GM23248 (cell line): ENCODE measurements at regions not wholly inside any gene's neighbourhood (a gene's known extent, or its start where the extent isn't known, plus 50 kb on each side); places are given as distances from the start of the nearest gene placed in this dataset.

Experiments
- DNase-seq: peaks from one replicate; pipeline ENCODE4 v3.0.0-alpha.2; 2015
- H2AFZ ChIP-seq: fragments of 200-600 bp; sonication (generic); 2 replicates; pipeline ENCODE4 v1.6.1; 2016; ENCODE audit warnings: antibody characterized with exemption
- H3F3A ChIP-seq: fragments of 200-600 bp; sonication (generic); 2 replicates; pipeline ENCODE4 v1.6.1; 2016; ENCODE audit warnings: mild to moderate bottlenecking, antibody characterized with exemption, mixed run types; ENCODE audit not compliant: insufficient read depth
- H3K27ac ChIP-seq: fragments of 200-600 bp; sonication (generic); 2 replicates; pipeline ENCODE4 v1.5.1; 2016; ENCODE audit warnings: mild to moderate bottlenecking
- H3K27me3 ChIP-seq: fragments of 200-600 bp; sonication (generic); replicated peaks from 2 replicates; pipeline ENCODE4 v1.6.1; 2016; ENCODE audit warnings: mild to moderate bottlenecking; ENCODE audit not compliant: insufficient read depth
- H3K36me3 ChIP-seq: fragments of 200-600 bp; sonication (generic); 2 replicates; pipeline ENCODE4 v1.6.1; 2016; ENCODE audit warnings: low read depth, mild to moderate bottlenecking
- H3K4me1 ChIP-seq: fragments of 200-600 bp; sonication (generic); 2 replicates; pipeline ENCODE4 v1.6.1; 2016; ENCODE audit warnings: mild to moderate bottlenecking; ENCODE audit not compliant: insufficient read depth
- H3K4me2 ChIP-seq: fragments of 200-600 bp; sonication (generic); one replicate; pipeline ENCODE4 v1.6.1; 2016; ENCODE audit warnings: mild to moderate bottlenecking; ENCODE audit not compliant: unreplicated experiment
- H3K4me3 ChIP-seq: fragments of 200-600 bp; sonication (generic); 2 replicates; pipeline ENCODE4 v1.5.1; 2016; ENCODE audit warnings: mild to moderate bottlenecking
- H3K79me2 ChIP-seq: fragments of 200-600 bp; sonication (generic); 2 replicates; pipeline ENCODE4 v1.6.1; 2016; ENCODE audit warnings: mild to moderate bottlenecking; ENCODE audit not compliant: insufficient read depth
- H3K9ac ChIP-seq: fragments of 200-600 bp; sonication (generic); 2 replicates; pipeline ENCODE4 v1.6.1; 2016; ENCODE audit warnings: mild to moderate bottlenecking
- H3K9me2 ChIP-seq: fragments of 200-600 bp; sonication (generic); 2 replicates; pipeline ENCODE4 v1.6.1; 2016; ENCODE audit warnings: mixed run types, mild to moderate bottlenecking, moderate library complexity; ENCODE audit not compliant: insufficient read depth
- H3K9me3 ChIP-seq: fragments of 200-600 bp; sonication (generic); one replicate; pipeline ENCODE4 v1.6.1; 2017; ENCODE audit warnings: low read depth
- H4K20me1 ChIP-seq: fragments of 200-600 bp; sonication (generic); 2 replicates; pipeline ENCODE4 v1.6.0; 2016; ENCODE audit not compliant: insufficient read depth
- EZH2 ChIP-seq: fragments of 200-600 bp; sonication (generic); IDR thresholded peaks from 2 replicates; pipeline ENCODE4 v1.6.1; 2018; ENCODE audit warnings: antibody characterized with exemption, mild to moderate bottlenecking; ENCODE audit not compliant: insufficient read depth, poor library complexity, severe bottlenecking
- EZH2phosphoT487 ChIP-seq: fragments of 200-600 bp; sonication (generic); IDR thresholded peaks from 2 replicates; pipeline ENCODE4 v1.6.1; 2018; ENCODE audit warnings: antibody characterized with exemption, moderate library complexity, mild to moderate bottlenecking, low read depth; ENCODE audit not compliant: insufficient read depth
- WGBS, 2 experiments: methylation state at CpG; one replicate each; pipeline ENCODE4 v1.1.6; 2015 to 2017; ENCODE audit warnings: low lambda C conversion rate in 2 of 2, low coverage in 1 of 2; ENCODE audit errors: missing lambda C conversion rate in 2 of 2; 5-methylcytosine and 5-hydroxymethylcytosine counted together
- in situ Hi-C: fragments of 300-500 bp; cut with MboI; formaldehyde crosslinking; loops from 2 replicates; pipeline ENCODE4 v1.15.0; 2020

DNA sequence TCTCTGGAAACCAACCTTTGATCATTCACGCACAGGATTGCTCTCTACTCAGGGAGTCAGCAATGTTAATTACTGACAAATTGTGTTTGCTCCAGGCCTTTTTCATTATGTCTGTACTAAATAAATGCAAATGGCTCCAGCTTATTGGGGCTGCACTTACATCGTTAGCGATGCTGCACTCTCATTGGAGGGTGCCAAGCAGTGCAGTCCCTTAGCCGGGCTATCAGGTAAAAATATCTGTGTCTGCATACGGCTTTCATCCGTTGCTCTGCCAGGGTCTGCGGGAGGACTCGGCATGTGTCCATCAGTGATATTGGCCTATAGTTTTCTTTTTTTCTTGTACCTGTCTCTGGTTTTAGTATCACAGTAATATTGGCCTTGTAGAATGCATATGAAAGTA is 471.5 kb upstream of the CADM2 start:
- Histone ChIP-seq H3K27ac (no peak overlapping the region), H4K20me1 (no peaks in the 10 kb centered on the region), H2AFZ (no peak overlapping the region), H3K4me1 (no peaks in the 10 kb centered on the region), H3K4me2 (no peak overlapping the region), H3K9me3 (no peaks in the 10 kb centered on the region), H3K36me3 (no peaks in the 10 kb centered on the region), H3K27me3 (no peaks in the 10 kb centered on the region), H3F3A (no peaks in the 10 kb centered on the region), H3K9ac (no peak overlapping the region), H3K4me3 (no peak overlapping the region), H3K9me2 (no peaks in the 10 kb centered on the region), H3K79me2 (no peaks in the 10 kb centered on the region)
- 59 to 62% methylated on average over 8 of the region's 8 CpGs for WGBS, 2 experiments
- in situ Hi-C loops: no loop called here
- no peak for TF ChIP-seq EZH2phosphoT487
- no peak for TF ChIP-seq EZH2
- no peak for DNase-seq

- 13 to 27% methylated on average over 1 of the region's 1 CpG for WGBS, 2 experiments
Measured at GRCh38 chr3:84504761-84505160, 454.0 kb upstream of the CADM2 start.

DNA sequence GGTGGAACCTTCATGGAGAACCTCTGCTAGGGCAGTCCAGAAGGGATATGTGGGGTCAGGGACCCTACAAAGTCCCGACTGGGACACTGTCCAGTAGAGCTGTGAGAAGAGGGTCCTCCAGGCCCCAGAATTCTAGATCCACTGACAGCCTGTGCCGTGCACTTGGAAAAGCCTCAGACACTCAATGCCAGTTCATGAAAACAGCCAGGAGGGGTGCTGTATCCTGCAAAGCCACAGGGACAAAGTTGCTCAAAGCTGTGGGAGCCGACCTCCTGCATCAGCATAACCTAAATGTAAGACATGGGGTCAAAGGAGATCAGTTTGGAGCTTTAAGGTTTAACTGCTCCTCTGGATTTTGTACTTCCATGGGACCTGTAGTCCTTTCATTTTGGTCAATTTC is 448.8 kb upstream of the CADM2 start:
- Histone ChIP-seq H3K27me3 (no peaks in the 10 kb centered on the region), H3K4me2 (no peak overlapping the region), H4K20me1 (no peaks in the 10 kb centered on the region), H3K9ac (no peak overlapping the region), H3F3A (no peaks in the 10 kb centered on the region), H3K4me3 (no peak overlapping the region), H3K36me3 (no peaks in the 10 kb centered on the region), H3K9me3 (peaks cover 4% of the 10 kb centered on the region), H3K9me2 (no peaks in the 10 kb centered on the region), H3K27ac (no peak overlapping the region), H3K4me1 (no peaks in the 10 kb centered on the region), H2AFZ (no peak overlapping the region), H3K79me2 (no peaks in the 10 kb centered on the region)
- in situ Hi-C loops: no loop called here
- TF ChIP-seq EZH2: no peak
- TF ChIP-seq EZH2phosphoT487: no peak
- no peak for DNase-seq
- WGBS, 2 experiments: 15 to 27% methylated on average over 3 of the region's 3 CpGs

More at GRCh38 chr3:84504761-84505160, 454.0 kb upstream of the CADM2 start:
- TF ChIP-seq EZH2 (no peak), EZH2phosphoT487 (no peak)
- Histone ChIP-seq H3K4me1 (no peaks in the 10 kb centered on the region), H3K27me3 (no peaks in the 10 kb centered on the region), H2AFZ (no peak overlapping the region), H4K20me1 (no peaks in the 10 kb centered on the region), H3K9me2 (no peaks in the 10 kb centered on the region), H3K4me3 (no peak overlapping the region), H3K79me2 (no peaks in the 10 kb centered on the region), H3F3A (no peaks in the 10 kb centered on the region), H3K27ac (no peak overlapping the region), H3K36me3 (no peaks in the 10 kb centered on the region), H3K4me2 (no peak overlapping the region), H3K9ac (no peak overlapping the region), H3K9me3 (peaks cover 4% of the 10 kb centered on the region)
- no peak for DNase-seq
- in situ Hi-C loops: no loop called here

GRCh38 chr3:84522893-84523292 is 435.9 kb upstream of the CADM2 start:
- no peak for DNase-seq
- no peak overlapping the region for H3K4me3 ChIP-seq
- TF ChIP-seq EZH2phosphoT487 (no peak), EZH2 (no peak)
- H3K9ac ChIP-seq: no peak overlapping the region
- H3K79me2 ChIP-seq: no peaks in the 10 kb centered on the region
- H3F3A ChIP-seq: no peaks in the 10 kb centered on the region
- H2AFZ ChIP-seq: no peak overlapping the region
- H3K36me3 ChIP-seq: no peaks in the 10 kb centered on the region
- H3K4me2 ChIP-seq: no peak overlapping the region
- no peaks in the 10 kb centered on the region for H3K9me2 ChIP-seq
- H3K4me1 ChIP-seq: no peaks in the 10 kb centered on the region
- in situ Hi-C loops: no loop called here
- no peaks in the 10 kb centered on the region for H4K20me1 ChIP-seq
- H3K27me3 ChIP-seq: no peaks in the 10 kb centered on the region
- no peak overlapping the region for H3K27ac ChIP-seq
- WGBS, 2 experiments: 27 to 35% methylated on average over 6 of the region's 6 CpGs
- H3K9me3 ChIP-seq: peaks cover 3% of the 10 kb centered on the region

DNA sequence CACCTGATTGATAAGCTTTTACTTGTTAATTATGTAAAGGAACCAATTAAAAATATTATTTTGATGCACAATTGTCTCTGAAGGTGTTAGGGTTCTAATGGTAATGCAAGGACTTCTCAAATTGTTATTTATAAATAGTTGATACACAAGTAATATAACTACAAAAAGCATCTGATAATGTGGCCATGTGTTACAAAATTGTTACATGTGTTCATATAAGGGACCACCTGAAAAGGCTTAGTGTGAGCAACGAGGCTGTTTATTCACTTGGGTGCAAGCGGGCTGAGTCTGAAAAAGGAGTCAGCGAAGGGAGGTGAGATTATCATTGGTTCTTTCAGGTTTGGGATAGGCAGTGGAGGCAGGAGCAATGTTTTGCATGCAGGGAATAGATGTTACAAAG is 421.9 kb upstream of the CADM2 start:
- whole genome bisulfite sequencing, 2 experiments: 27 to 32% methylated on average over 3 of the region's 3 CpGs
- no peak overlapping the region for H3K4me3 ChIP-seq
- TF ChIP-seq EZH2: no peak
- TF ChIP-seq EZH2phosphoT487: no peak
- H3K9ac ChIP-seq: no peak overlapping the region
- no peaks in the 10 kb centered on the region for H3K36me3 ChIP-seq
- H4K20me1 ChIP-seq: no peaks in the 10 kb centered on the region
- H2AFZ ChIP-seq: no peak overlapping the region
- no peaks in the 10 kb centered on the region for H3K27me3 ChIP-seq
- H3K79me2 ChIP-seq: no peaks in the 10 kb centered on the region
- H3K4me2 ChIP-seq: no peak overlapping the region
- DNase-seq: no peak
- in situ Hi-C loops: no loop called here
- H3F3A ChIP-seq: no peaks in the 10 kb centered on the region
- H3K9me3 ChIP-seq: no peaks in the 10 kb centered on the region
- H3K4me1 ChIP-seq: no peaks in the 10 kb centered on the region
- no peaks in the 10 kb centered on the region for H3K9me2 ChIP-seq
- H3K27ac ChIP-seq: no peak overlapping the region
